SK-N-SH (cell line): ENCODE measurements at regions not wholly inside any gene's neighbourhood (a gene's known extent, or its start where the extent isn't known, plus 50 kb on each side); places are given as distances from the start of the nearest gene placed in this dataset.

ENCODE experiments used
- CTCF ChIA-PET: fragments of 300-600, 350-600 bp; formaldehyde crosslinking; extraction: SDS; loops from one replicate; lab custom pipeline; 2021; lab: Yijun Ruan, JAX
- POLR2A ChIA-PET: fragments of 350-600 bp; sonication (Branson Sonifier 250); formaldehyde crosslinking; extraction: SDS; loops from one replicate; lab custom pipeline; 2020; ENCODE audit warnings: antibody characterized with exemption, inconsistent platforms; lab: Yijun Ruan, JAX
- DNase-seq: peaks from one replicate; pipeline ENCODE4 v3.0.0; 2012
- H2AFZ ChIP-seq: fragments of 200-600 bp; sonication (generic); 2 replicates; pipeline ENCODE4 v1.8.1; 2016; ENCODE audit warnings: antibody characterized with exemption, mild to moderate bottlenecking, low read depth
- H3F3A ChIP-seq: fragments of 200-600 bp; sonication (generic); replicated peaks from 2 replicates; pipeline ENCODE3; 2016; ENCODE audit warnings: antibody characterized with exemption, mild to moderate bottlenecking; ENCODE audit not compliant: insufficient read depth
- H3K27ac ChIP-seq, 2 experiments: fragments of 200-500 bp in 1 of 2; fragments of 200-600 bp in 1 of 2; sonication (Bioruptor generic) in 1 of 2; sonication (generic), shearing (Covaris generic) in 1 of 2; 2 replicates each; pipeline versions ENCODE4 v1.5.1 to v1.6.1; 2014 to 2016; ENCODE audit warnings: low read depth in 2 of 2, inconsistent platforms in 1 of 2, low read length in 1 of 2, mild to moderate bottlenecking in 1 of 2, mixed read lengths in 1 of 2
- H3K27me3 ChIP-seq: fragments of 200-600 bp; sonication (generic), shearing (Covaris generic); 2 replicates; pipeline ENCODE4 v1.6.1; 2016; ENCODE audit warnings: mixed run types; ENCODE audit not compliant: insufficient read depth
- H3K36me3 ChIP-seq, 2 experiments: fragments of 200-500 bp in 1 of 2; fragments of 200-600 bp in 1 of 2; sonication (Bioruptor generic) in 1 of 2; sonication (generic) in 1 of 2; replicated peaks in 1 of 2; 2 replicates each; pipeline versions ENCODE3 to v1.5.1; 2014 to 2016; ENCODE audit warnings: low read length in 1 of 2, mild to moderate bottlenecking in 1 of 2; ENCODE audit not compliant: insufficient read depth in 2 of 2, control insufficient read depth in 1 of 2
- H3K4me1 ChIP-seq, 2 experiments: fragments of 200-500 bp in 1 of 2; fragments of 200-600 bp in 1 of 2; sonication (Bioruptor generic) in 1 of 2; sonication (generic), shearing (Covaris generic) in 1 of 2; 2 replicates each; pipeline versions ENCODE4 v1.5.1 to v1.6.1; 2014 to 2016; ENCODE audit warnings: low read depth in 1 of 2, low read length in 1 of 2, mixed run types in 1 of 2; ENCODE audit not compliant: insufficient read depth in 2 of 2, control insufficient read depth in 1 of 2
- H3K4me2 ChIP-seq: fragments of 200-600 bp; sonication (generic), shearing (Covaris generic); 2 replicates; pipeline ENCODE4 v1.6.1; 2017; ENCODE audit warnings: mixed run types
- H3K4me3 ChIP-seq, 2 experiments: fragments of 200-500 bp in 1 of 2; fragments of 200-600 bp in 1 of 2; sonication (Bioruptor generic) in 1 of 2; sonication (generic), shearing (Covaris generic) in 1 of 2; 2 replicates each; pipeline versions ENCODE4 v1.5.1 to v1.8.1; 2014 to 2016; ENCODE audit warnings: low read depth in 2 of 2, inconsistent platforms in 1 of 2, low read length in 1 of 2, mild to moderate bottlenecking in 1 of 2, mixed read lengths in 1 of 2, moderate library complexity in 1 of 2
- H3K79me2 ChIP-seq: fragments of 200-600 bp; sonication (generic); 2 replicates; pipeline ENCODE4 v1.8.1; 2017; ENCODE audit warnings: mild to moderate bottlenecking; ENCODE audit not compliant: insufficient read depth
- H3K9ac ChIP-seq: fragments of 200-600 bp; sonication (generic); 2 replicates; pipeline ENCODE4 v1.6.1; 2017; ENCODE audit warnings: mixed run types
- H3K9me2 ChIP-seq: fragments of 200-600 bp; sonication (generic); 2 replicates; pipeline ENCODE4 v1.6.1; 2017; ENCODE audit warnings: mixed run types
- H3K9me3 ChIP-seq: fragments of 200-600 bp; sonication (generic); 2 replicates; pipeline ENCODE4 v1.6.1; 2017; ENCODE audit warnings: mixed run types, mild to moderate bottlenecking, moderate library complexity
- H4K20me1 ChIP-seq: fragments of 200-600 bp; sonication (generic); 2 replicates; pipeline ENCODE4 v1.6.1; 2017; ENCODE audit warnings: mild to moderate bottlenecking, mixed run types; ENCODE audit not compliant: insufficient read depth
- CHD2 ChIP-seq: fragments of 150-350 bp; IDR thresholded peaks from 2 replicates; pipeline ENCODE4 v1.6.1; 2018; ENCODE audit warnings: low read length; ENCODE audit not compliant: partially characterized antibody
- ELF1 ChIP-seq: IDR thresholded peaks from 2 replicates; pipeline ENCODE4 v1.4.0; 2012
- EP300 ChIP-seq, 2 experiments: IDR thresholded peaks; 2 replicates each; pipeline versions ENCODE4 v1.4.0 to v1.6.1; 2012; ENCODE audit warnings: borderline replicate concordance in 1 of 2, low read depth in 1 of 2, low read length in 1 of 2
- EZH2phosphoT487 ChIP-seq: fragments of 200-600 bp; sonication (generic); IDR thresholded peaks from 2 replicates; pipeline ENCODE4 v1.6.1; 2017; ENCODE audit warnings: low read depth, mixed run types, mild to moderate bottlenecking, antibody characterized with exemption, moderate library complexity, borderline replicate concordance
- FOXM1 ChIP-seq: IDR thresholded peaks from 2 replicates; pipeline ENCODE4 v1.4.0; 2012; ENCODE audit warnings: low read depth, mild to moderate bottlenecking
- GABPA ChIP-seq: IDR thresholded peaks from 2 replicates; pipeline ENCODE4 v1.4.0; 2012; ENCODE audit warnings: low read depth, mild to moderate bottlenecking
- GATA2 ChIP-seq: sonication (generic); formaldehyde crosslinking; IDR thresholded peaks from 2 replicates; pipeline ENCODE4 v1.5.0; 2020; ENCODE audit warnings: mild to moderate bottlenecking, missing genetic modification reagents
- JUND ChIP-seq: IDR thresholded peaks from 2 replicates; pipeline ENCODE4 v1.4.0; 2012
- MEF2A ChIP-seq: IDR thresholded peaks from 2 replicates; pipeline ENCODE4 v1.4.0; 2012; ENCODE audit warnings: low read depth, borderline replicate concordance
- MXI1 ChIP-seq: IDR thresholded peaks from 2 replicates; pipeline ENCODE4 v1.6.1; 2012; ENCODE audit warnings: mild to moderate bottlenecking, low read depth, low read length, improper control_type of control experiment
- NFIC ChIP-seq: IDR thresholded peaks from 2 replicates; pipeline ENCODE4 v1.4.0; 2012; ENCODE audit warnings: borderline replicate concordance
- PBX3 ChIP-seq: IDR thresholded peaks from 2 replicates; pipeline ENCODE4; 2012
- POLR2AphosphoS5 ChIP-seq: IDR thresholded peaks from 2 replicates; pipeline ENCODE4 v1.6.1; 2012; ENCODE audit warnings: low read depth, low read length
- RCOR1 ChIP-seq: fragments of 150-350 bp; IDR thresholded peaks from 2 replicates; pipeline ENCODE4 v1.6.1; 2017; ENCODE audit warnings: antibody characterized with exemption, low read length
- RFX5 ChIP-seq: IDR thresholded peaks from 2 replicates; pipeline ENCODE4 v1.6.1; 2012; ENCODE audit warnings: mild to moderate bottlenecking, improper control_type of control experiment, low read length
- RXRA ChIP-seq: IDR thresholded peaks from 2 replicates; pipeline ENCODE4 v1.4.0; 2012; ENCODE audit warnings: low read depth, mild to moderate bottlenecking, borderline replicate concordance
- SMC3 ChIP-seq: IDR thresholded peaks from 2 replicates; pipeline ENCODE4 v1.6.1; 2012; ENCODE audit warnings: low read depth, low read length, improper control_type of control experiment
- TAF1 ChIP-seq: IDR thresholded peaks from 2 replicates; pipeline ENCODE4 v1.6.1; 2012; ENCODE audit warnings: low read depth, mild to moderate bottlenecking, low read length, moderate library complexity, borderline replicate concordance
- TEAD4 ChIP-seq: IDR thresholded peaks from 2 replicates; pipeline ENCODE4 v1.4.0; 2012; ENCODE audit warnings: mild to moderate bottlenecking, borderline replicate concordance; ENCODE audit not compliant: insufficient read depth
- YY1 ChIP-seq: IDR thresholded peaks from 2 replicates; pipeline ENCODE4 v1.4.0; 2012; ENCODE audit warnings: low read depth, mild to moderate bottlenecking
- WGBS: methylation state at CpG from one replicate; pipeline ENCODE4 v1.1.6; 2017; ENCODE audit warnings: low lambda C conversion rate; 5-methylcytosine and 5-hydroxymethylcytosine counted together
- TF ChIP-seq, protein P1 (sequence below): fragments of 150-350 bp; IDR thresholded peaks from 2 replicates; pipeline ENCODE4 v1.6.1; 2017; ENCODE audit warnings: antibody characterized with exemption, low read length, low read depth, borderline replicate concordance
- TF ChIP-seq, protein P2 (sequence below): IDR thresholded peaks from 2 replicates; pipeline ENCODE4 v1.4.0; 2012; ENCODE audit warnings: low read depth, borderline replicate concordance
- TF ChIP-seq, protein P3 (sequence below): IDR thresholded peaks from 2 replicates; pipeline ENCODE4 v1.6.1; 2012; ENCODE audit warnings: mild to moderate bottlenecking, low read depth, low read length, moderate library complexity

- POLR2A ChIA-PET: no interaction called here
- no peak overlapping the region for H3K9ac ChIP-seq
- H3K9me2 ChIP-seq: no peaks in the 10 kb centered on the region
- H4K20me1 ChIP-seq: no peaks in the 10 kb centered on the region
- no peak overlapping the region for H3K27ac ChIP-seq
- H2AFZ ChIP-seq: no peak overlapping the region
- no peaks in the 10 kb centered on the region for H3K9me3 ChIP-seq
- no peaks in the 10 kb centered on the region for H3K27me3 ChIP-seq
- H3K79me2 ChIP-seq: no peaks in the 10 kb centered on the region
- CTCF ChIA-PET: no interaction called here
- H3K4me3 ChIP-seq: no peak overlapping the region
- no peaks in the 10 kb centered on the region for H3K36me3 ChIP-seq
- no peak overlapping the region for H3K4me2 ChIP-seq
- no peak for DNase-seq
- TF ChIP-seq EZH2phosphoT487 (no peak), CHD2 (no peak), ELF1 (no peak), JUND (no peak), EP300 (IDR thresholded peaks at IDR 0.05; ENCODE audit: borderline replicate concordance in 1 of 2, low read depth in 1 of 2, low read length in 1 of 2) (no peak), PBX3 (no peak), GABPA (no peak), NFIC (no peak), RFX5 (no peak), RCOR1 (no peak), GATA2 (CRISPR knock-in tag) (no peak), FOXM1 (no peak), TAF1 (no peak), YY1 (no peak), SMC3 (no peak)
- TF ChIP-seq, protein P1, sequence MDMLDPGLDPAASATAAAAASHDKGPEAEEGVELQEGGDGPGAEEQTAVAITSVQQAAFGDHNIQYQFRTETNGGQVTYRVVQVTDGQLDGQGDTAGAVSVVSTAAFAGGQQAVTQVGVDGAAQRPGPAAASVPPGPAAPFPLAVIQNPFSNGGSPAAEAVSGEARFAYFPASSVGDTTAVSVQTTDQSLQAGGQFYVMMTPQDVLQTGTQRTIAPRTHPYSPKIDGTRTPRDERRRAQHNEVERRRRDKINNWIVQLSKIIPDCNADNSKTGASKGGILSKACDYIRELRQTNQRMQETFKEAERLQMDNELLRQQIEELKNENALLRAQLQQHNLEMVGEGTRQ: no peak
- TF ChIP-seq, protein P2, sequence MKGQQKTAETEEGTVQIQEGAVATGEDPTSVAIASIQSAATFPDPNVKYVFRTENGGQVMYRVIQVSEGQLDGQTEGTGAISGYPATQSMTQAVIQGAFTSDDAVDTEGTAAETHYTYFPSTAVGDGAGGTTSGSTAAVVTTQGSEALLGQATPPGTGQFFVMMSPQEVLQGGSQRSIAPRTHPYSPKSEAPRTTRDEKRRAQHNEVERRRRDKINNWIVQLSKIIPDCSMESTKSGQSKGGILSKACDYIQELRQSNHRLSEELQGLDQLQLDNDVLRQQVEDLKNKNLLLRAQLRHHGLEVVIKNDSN: no peak
- 5% methylated on average over 4 of the region's 4 CpGs for WGBS
- no peaks in the 10 kb centered on the region for H3K4me1 ChIP-seq
- no peaks in the 10 kb centered on the region for H3F3A ChIP-seq
These were observed 967.8 kb upstream of the DIAPH2 start for GRCh38 chrX:95716841-95717240.

GRCh38 chrX:95718746-95719145 lies 965.9 kb upstream of the DIAPH2 start:
- Histone ChIP-seq H3F3A (no peaks in the 10 kb centered on the region), H2AFZ (no peak overlapping the region), H3K79me2 (no peaks in the 10 kb centered on the region), H3K4me2 (no peak overlapping the region), H4K20me1 (no peaks in the 10 kb centered on the region), H3K9ac (no peak overlapping the region), H3K27me3 (no peaks in the 10 kb centered on the region), H3K36me3 (no peaks in the 10 kb centered on the region), H3K27ac (no peak overlapping the region), H3K4me1 (no peaks in the 10 kb centered on the region)
- 6% methylated on average over 3 of the region's 4 CpGs for WGBS
- POLR2A ChIA-PET: no interaction called here
- DNase-seq: no peak
- TF ChIP-seq YY1 (no peak), EP300 (IDR thresholded peaks at IDR 0.05; ENCODE audit: borderline replicate concordance in 1 of 2, low read depth in 1 of 2, low read length in 1 of 2) (no peak), NFIC (no peak), MXI1 (no peak), SMC3 (no peak), RCOR1 (no peak), TEAD4 (no peak), POLR2AphosphoS5 (no peak), RXRA (no peak), CHD2 (no peak), JUND (no peak), MEF2A (no peak)
- TF ChIP-seq, protein P2: no peak
- TF ChIP-seq, protein P3, sequence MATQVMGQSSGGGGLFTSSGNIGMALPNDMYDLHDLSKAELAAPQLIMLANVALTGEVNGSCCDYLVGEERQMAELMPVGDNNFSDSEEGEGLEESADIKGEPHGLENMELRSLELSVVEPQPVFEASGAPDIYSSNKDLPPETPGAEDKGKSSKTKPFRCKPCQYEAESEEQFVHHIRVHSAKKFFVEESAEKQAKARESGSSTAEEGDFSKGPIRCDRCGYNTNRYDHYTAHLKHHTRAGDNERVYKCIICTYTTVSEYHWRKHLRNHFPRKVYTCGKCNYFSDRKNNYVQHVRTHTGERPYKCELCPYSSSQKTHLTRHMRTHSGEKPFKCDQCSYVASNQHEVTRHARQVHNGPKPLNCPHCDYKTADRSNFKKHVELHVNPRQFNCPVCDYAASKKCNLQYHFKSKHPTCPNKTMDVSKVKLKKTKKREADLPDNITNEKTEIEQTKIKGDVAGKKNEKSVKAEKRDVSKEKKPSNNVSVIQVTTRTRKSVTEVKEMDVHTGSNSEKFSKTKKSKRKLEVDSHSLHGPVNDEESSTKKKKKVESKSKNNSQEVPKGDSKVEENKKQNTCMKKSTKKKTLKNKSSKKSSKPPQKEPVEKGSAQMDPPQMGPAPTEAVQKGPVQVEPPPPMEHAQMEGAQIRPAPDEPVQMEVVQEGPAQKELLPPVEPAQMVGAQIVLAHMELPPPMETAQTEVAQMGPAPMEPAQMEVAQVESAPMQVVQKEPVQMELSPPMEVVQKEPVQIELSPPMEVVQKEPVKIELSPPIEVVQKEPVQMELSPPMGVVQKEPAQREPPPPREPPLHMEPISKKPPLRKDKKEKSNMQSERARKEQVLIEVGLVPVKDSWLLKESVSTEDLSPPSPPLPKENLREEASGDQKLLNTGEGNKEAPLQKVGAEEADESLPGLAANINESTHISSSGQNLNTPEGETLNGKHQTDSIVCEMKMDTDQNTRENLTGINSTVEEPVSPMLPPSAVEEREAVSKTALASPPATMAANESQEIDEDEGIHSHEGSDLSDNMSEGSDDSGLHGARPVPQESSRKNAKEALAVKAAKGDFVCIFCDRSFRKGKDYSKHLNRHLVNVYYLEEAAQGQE: no peak
- TF ChIP-seq, all 33 proteins: peak for 0
- H3K4me3 ChIP-seq: no peak overlapping the region
- H3K9me3 ChIP-seq: no peaks in the 10 kb centered on the region
- H3K9me2 ChIP-seq: no peaks in the 10 kb centered on the region
- CTCF ChIA-PET: no interaction called here
